A673 (cell line): ENCODE measurements at regions not wholly inside any gene's neighbourhood (a gene's known extent, or its start where the extent isn't known, plus 50 kb on each side); places are given as distances from the start of the nearest gene placed in this dataset.

Experiments used
- BruUV-seq: library from RNA; stranded (reverse); fragments of 400-500 nt; replicated peaks from 2 replicates; lab custom pipeline; 2021; lab: Mats Ljungman, UMichigan
- CTCF ChIA-PET: fragments of 300-600 bp; sonication (Branson Sonifier 250); formaldehyde crosslinking; loops from one replicate; lab custom pipeline; 2022; ENCODE audit warnings: antibody characterized with exemption; lab: Charles Lee
- POLR2A ChIA-PET: fragments of 300-600 bp; sonication (Branson Sonifier 250); formaldehyde crosslinking; loops from one replicate; lab custom pipeline; 2022; ENCODE audit warnings: antibody characterized with exemption; ENCODE audit not compliant: low non-redundant PET; lab: Charles Lee
- DNase-seq: peaks from one replicate; pipeline ENCODE4 v3.0.0-alpha.2; 2015; ENCODE audit warnings: low spot score
- H3K27ac ChIP-seq: fragments of 200-600 bp; sonication (generic); 2 replicates; pipeline ENCODE4 v1.5.1; 2016; ENCODE audit warnings: mixed run types, low read depth, mild to moderate bottlenecking, mixed read lengths, antibody characterized with exemption, low read length; ENCODE audit not compliant: poor library complexity, severe bottlenecking
- H3K27me3 ChIP-seq: fragments of 200-600 bp; sonication (generic); replicated peaks from 2 replicates; pipeline ENCODE4 v1.6.1; 2017; ENCODE audit warnings: mixed run types, low read depth, mild to moderate bottlenecking, mixed read lengths, antibody characterized with exemption, low read length; ENCODE audit not compliant: insufficient read depth, poor library complexity
- H3K36me3 ChIP-seq: fragments of 200-600 bp; sonication (generic); 2 replicates; pipeline ENCODE4 v1.6.1; 2016; ENCODE audit warnings: mixed run types, mild to moderate bottlenecking, mixed read lengths, antibody characterized with exemption, low read length; ENCODE audit not compliant: insufficient read depth, poor library complexity, severe bottlenecking
- H3K4me1 ChIP-seq: fragments of 200-600 bp; sonication (generic); 2 replicates; pipeline ENCODE4 v1.6.1; 2017; ENCODE audit warnings: mixed run types, mild to moderate bottlenecking, mixed read lengths, antibody characterized with exemption, low read length; ENCODE audit not compliant: insufficient read depth, poor library complexity, severe bottlenecking
- H3K4me3 ChIP-seq: fragments of 200-600 bp; sonication (generic); 2 replicates; pipeline ENCODE4 v1.5.1; 2016; ENCODE audit warnings: low read depth, mixed run types, mild to moderate bottlenecking, mixed read lengths, low read length; ENCODE audit not compliant: poor library complexity, severe bottlenecking
- H3K9me3 ChIP-seq: fragments of 200-600 bp; sonication (generic); 2 replicates; pipeline ENCODE4 v1.6.1; 2016; ENCODE audit warnings: mixed run types, low read depth, mild to moderate bottlenecking, mixed read lengths, antibody characterized with exemption, low read length; ENCODE audit not compliant: poor library complexity, severe bottlenecking
- EZH2 ChIP-seq: fragments of 200-600 bp; sonication (generic); IDR thresholded peaks from 2 replicates; pipeline ENCODE4 v1.6.1; 2017; ENCODE audit warnings: borderline replicate concordance, low read depth, mild to moderate bottlenecking, mixed read lengths, antibody characterized with exemption, low read length; ENCODE audit not compliant: poor library complexity, severe bottlenecking
- intact Hi-C: fragments of 100-400 bp; cut with micrococcal nuclease; formaldehyde crosslinking; loops from one replicate; pipeline ENCODE4 v1.10.0; 2022; ENCODE audit not compliant: unreplicated experiment
- TF ChIP-seq, protein P1 (sequence below): fragments of 300-800, 200-600 bp; sonication (generic); conservative IDR thresholded peaks from 2 replicates; pipeline ENCODE4 v1.5.1; 2017; ENCODE audit warnings: low read depth, mild to moderate bottlenecking, antibody characterized with exemption, low read length, moderate library complexity, mixed read lengths

DNA sequence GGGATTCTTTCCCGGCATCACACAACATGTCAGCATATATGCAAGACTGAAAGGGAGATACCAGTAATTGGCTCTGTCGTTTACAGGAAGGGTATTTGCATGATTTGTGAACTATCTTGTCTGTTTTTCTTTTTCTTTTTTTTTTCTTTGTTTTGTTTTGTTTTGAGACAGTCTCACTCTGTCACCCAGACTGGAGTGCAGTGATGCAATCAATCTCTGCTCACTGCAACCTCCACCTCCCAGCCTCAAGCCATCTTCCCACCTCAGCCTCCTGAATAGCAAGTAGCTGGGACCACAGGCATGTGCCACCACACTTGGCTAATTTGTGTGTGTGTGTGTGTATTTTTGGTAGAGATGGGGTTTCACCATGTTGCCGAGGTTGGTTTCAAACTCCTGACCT is 262.7 kb upstream of the F9 start:
- ChIA-PET POLR2A (no interaction called here), CTCF (no interaction called here)
- no peak for DNase-seq
- BruUV-seq: no TSS peak
- TF ChIP-seq, protein P1, sequence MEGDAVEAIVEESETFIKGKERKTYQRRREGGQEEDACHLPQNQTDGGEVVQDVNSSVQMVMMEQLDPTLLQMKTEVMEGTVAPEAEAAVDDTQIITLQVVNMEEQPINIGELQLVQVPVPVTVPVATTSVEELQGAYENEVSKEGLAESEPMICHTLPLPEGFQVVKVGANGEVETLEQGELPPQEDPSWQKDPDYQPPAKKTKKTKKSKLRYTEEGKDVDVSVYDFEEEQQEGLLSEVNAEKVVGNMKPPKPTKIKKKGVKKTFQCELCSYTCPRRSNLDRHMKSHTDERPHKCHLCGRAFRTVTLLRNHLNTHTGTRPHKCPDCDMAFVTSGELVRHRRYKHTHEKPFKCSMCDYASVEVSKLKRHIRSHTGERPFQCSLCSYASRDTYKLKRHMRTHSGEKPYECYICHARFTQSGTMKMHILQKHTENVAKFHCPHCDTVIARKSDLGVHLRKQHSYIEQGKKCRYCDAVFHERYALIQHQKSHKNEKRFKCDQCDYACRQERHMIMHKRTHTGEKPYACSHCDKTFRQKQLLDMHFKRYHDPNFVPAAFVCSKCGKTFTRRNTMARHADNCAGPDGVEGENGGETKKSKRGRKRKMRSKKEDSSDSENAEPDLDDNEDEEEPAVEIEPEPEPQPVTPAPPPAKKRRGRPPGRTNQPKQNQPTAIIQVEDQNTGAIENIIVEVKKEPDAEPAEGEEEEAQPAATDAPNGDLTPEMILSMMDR: no peak
- TF ChIP-seq EZH2: no peak
- Histone ChIP-seq H3K36me3 (no peaks in the 10 kb centered on the region), H3K27me3 (no peaks in the 10 kb centered on the region), H3K9me3 (no peaks in the 10 kb centered on the region), H3K4me3 (no peak overlapping the region), H3K4me1 (no peaks in the 10 kb centered on the region), H3K27ac (no peak overlapping the region)
- intact Hi-C loops: no loop called here

DNA sequence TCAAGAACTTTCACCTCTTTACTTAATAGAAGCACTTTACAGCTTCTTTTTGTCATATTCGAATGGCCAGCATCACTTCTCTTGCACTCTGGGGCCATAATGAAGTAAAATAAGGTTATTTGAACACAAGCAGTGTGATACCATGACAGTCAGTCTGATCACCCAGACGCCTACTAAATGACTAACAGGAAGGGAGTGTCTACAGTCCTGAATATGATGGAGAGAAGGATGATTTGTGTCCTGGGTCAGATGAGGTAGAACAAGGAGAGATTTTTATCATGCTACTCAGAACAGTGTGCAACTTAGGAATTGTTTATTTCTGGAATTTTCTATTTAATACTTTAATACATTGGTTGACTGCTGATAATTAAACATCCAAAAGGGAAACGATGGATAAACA is 284.2 kb upstream of the F9 start:
- intact Hi-C loops: no loop called here
- POLR2A ChIA-PET: no interaction called here

DNA sequence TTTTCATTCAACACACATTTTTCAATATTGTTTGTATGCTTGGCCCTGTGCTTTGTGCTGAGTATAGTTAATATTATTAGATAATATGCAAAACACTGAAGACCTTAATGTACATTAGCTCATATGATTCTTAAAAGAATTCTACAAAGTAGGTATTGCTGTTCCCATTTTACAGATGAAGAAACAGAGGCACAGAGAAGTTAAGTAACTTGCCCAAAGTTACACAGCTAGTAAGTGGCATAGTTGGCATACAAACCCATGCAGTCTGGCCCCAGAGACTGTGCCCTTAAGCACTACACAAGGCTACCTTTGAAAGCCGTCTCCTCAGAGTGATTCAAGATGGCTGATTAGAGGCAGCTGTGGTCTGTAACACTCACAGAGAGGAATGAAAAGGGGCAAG is 293.4 kb upstream of the F9 start:
- BruUV-seq: no TSS peak
- no peak overlapping the region for H3K27ac ChIP-seq
- no peak for TF ChIP-seq EZH2
- TF ChIP-seq, protein P1: no peak
- no peak for DNase-seq
- H3K4me3 ChIP-seq: no peak overlapping the region
- no peaks in the 10 kb centered on the region for H3K4me1 ChIP-seq
- H3K27me3 ChIP-seq: no peaks in the 10 kb centered on the region
- H3K9me3 ChIP-seq: no peaks in the 10 kb centered on the region
- POLR2A ChIA-PET: no interaction called here
- CTCF ChIA-PET: no interaction called here
- H3K36me3 ChIP-seq: no peaks in the 10 kb centered on the region
- intact Hi-C loops: no loop called here

More for the DNA sequence above, 284.2 kb upstream of the F9 start:
- no peak overlapping the region for H3K4me3 ChIP-seq
- CTCF ChIA-PET: no interaction called here
- no peaks in the 10 kb centered on the region for H3K4me1 ChIP-seq
- H3K27ac ChIP-seq: no peak overlapping the region
- H3K9me3 ChIP-seq: no peaks in the 10 kb centered on the region
- TF ChIP-seq, protein P1: no peak
- TF ChIP-seq EZH2: no peak
- BruUV-seq: no TSS peak
- DNase-seq: no peak
- no peaks in the 10 kb centered on the region for H3K27me3 ChIP-seq
- no peaks in the 10 kb centered on the region for H3K36me3 ChIP-seq
